ENCODE measurements at regions not wholly inside any gene's neighbourhood (a gene's known extent, or its start where the extent isn't known, plus 50 kb on each side); places are given as distances from the start of the nearest gene placed in this dataset.

- peaks cover 13% of the 10 kb centered on the region for H3K4me1 ChIP-seq (ENCODE audit: control insufficient read depth, low read depth, low read length)
- H3K4me3 ChIP-seq (ENCODE audit: low read length), result no peak overlapping the region
- no peak overlapping the region for H3K9ac ChIP-seq (ENCODE audit: low read length)
- no peaks in the 10 kb centered on the region for H3K27me3 ChIP-seq (ENCODE audit: control insufficient read depth, insufficient read depth, low read length)
- H3K9me3 ChIP-seq (ENCODE audit: control insufficient read depth, low read depth, low read length), result no peaks in the 10 kb centered on the region
- H3K27ac ChIP-seq (ENCODE audit: low read length), result no peak overlapping the region
- H3K36me3 ChIP-seq (ENCODE audit: control insufficient read depth, low read depth, low read length), result no peaks in the 10 kb centered on the region
Measured at GRCh38 chr12:98222135-98222534, 293.3 kb upstream of the TMPO start.

- Histone ChIP-seq H3K9me3 (ENCODE audit: control insufficient read depth, low read depth, low read length) (no peaks in the 10 kb centered on the region), H3K9ac (ENCODE audit: low read length) (no peak overlapping the region), H3K36me3 (ENCODE audit: control insufficient read depth, low read depth, low read length) (no peaks in the 10 kb centered on the region), H3K27me3 (ENCODE audit: control insufficient read depth, insufficient read depth, low read length) (no peaks in the 10 kb centered on the region), H3K27ac (ENCODE audit: low read length) (no peak overlapping the region), H3K4me3 (ENCODE audit: low read length) (no peak overlapping the region), H3K4me1 (ENCODE audit: control insufficient read depth, low read depth, low read length) (peaks cover 2% of the 10 kb centered on the region)
Measured at GRCh38 chr12:98224584-98225221, 290.7 kb upstream of the TMPO start.

- Histone ChIP-seq H3K27ac (ENCODE audit: low read length) (no peak overlapping the region), H3K9ac (ENCODE audit: low read length) (no peak overlapping the region), H3K4me1 (ENCODE audit: control insufficient read depth, low read depth, low read length) (no peaks in the 10 kb centered on the region), H3K27me3 (ENCODE audit: control insufficient read depth, insufficient read depth, low read length) (no peaks in the 10 kb centered on the region), H3K4me3 (ENCODE audit: low read length) (no peak overlapping the region), H3K9me3 (ENCODE audit: control insufficient read depth, low read depth, low read length) (no peaks in the 10 kb centered on the region), H3K36me3 (ENCODE audit: control insufficient read depth, low read depth, low read length) (no peaks in the 10 kb centered on the region)
Measured at GRCh38 chr12:98227162-98227561, 288.2 kb upstream of the TMPO start.

GRCh38 chr12:98228683-98229539, 286.5 kb upstream of the TMPO start:
- Histone ChIP-seq H3K4me3 (ENCODE audit: low read length) (no peak overlapping the region), H3K27ac (ENCODE audit: low read length) (no peak overlapping the region), H3K27me3 (ENCODE audit: control insufficient read depth, insufficient read depth, low read length) (no peaks in the 10 kb centered on the region), H3K9me3 (ENCODE audit: control insufficient read depth, low read depth, low read length) (no peaks in the 10 kb centered on the region), H3K9ac (ENCODE audit: low read length) (no peak overlapping the region), H3K4me1 (ENCODE audit: control insufficient read depth, low read depth, low read length) (no peaks in the 10 kb centered on the region), H3K36me3 (ENCODE audit: control insufficient read depth, low read depth, low read length) (no peaks in the 10 kb centered on the region)

GRCh38 chr12:98229540-98229924, 285.9 kb upstream of the TMPO start:
- Histone ChIP-seq H3K9ac (ENCODE audit: low read length) (no peak overlapping the region), H3K9me3 (ENCODE audit: control insufficient read depth, low read depth, low read length) (no peaks in the 10 kb centered on the region), H3K27ac (ENCODE audit: low read length) (no peak overlapping the region), H3K4me3 (ENCODE audit: low read length) (no peak overlapping the region), H3K27me3 (ENCODE audit: control insufficient read depth, insufficient read depth, low read length) (no peaks in the 10 kb centered on the region), H3K4me1 (ENCODE audit: control insufficient read depth, low read depth, low read length) (no peaks in the 10 kb centered on the region), H3K36me3 (ENCODE audit: control insufficient read depth, low read depth, low read length) (no peaks in the 10 kb centered on the region)

GRCh38 chr12:98232753-98233390, 282.5 kb upstream of the TMPO start:
- Histone ChIP-seq H3K36me3 (ENCODE audit: control insufficient read depth, low read depth, low read length) (no peaks in the 10 kb centered on the region), H3K4me3 (ENCODE audit: low read length) (no peak overlapping the region), H3K27me3 (ENCODE audit: control insufficient read depth, insufficient read depth, low read length) (no peaks in the 10 kb centered on the region), H3K9ac (ENCODE audit: low read length) (no peak overlapping the region), H3K4me1 (ENCODE audit: control insufficient read depth, low read depth, low read length) (no peaks in the 10 kb centered on the region), H3K27ac (ENCODE audit: low read length) (no peak overlapping the region), H3K9me3 (ENCODE audit: control insufficient read depth, low read depth, low read length) (no peaks in the 10 kb centered on the region)

- no peaks in the 10 kb centered on the region for H3K4me1 ChIP-seq (ENCODE audit: control insufficient read depth, low read depth, low read length)
- H3K9ac ChIP-seq (ENCODE audit: low read length), result no peak overlapping the region
- no peak overlapping the region for H3K27ac ChIP-seq (ENCODE audit: low read length)
- no peaks in the 10 kb centered on the region for H3K9me3 ChIP-seq (ENCODE audit: control insufficient read depth, low read depth, low read length)
- H3K36me3 ChIP-seq (ENCODE audit: control insufficient read depth, low read depth, low read length), result no peaks in the 10 kb centered on the region
- H3K27me3 ChIP-seq (ENCODE audit: control insufficient read depth, insufficient read depth, low read length), result no peaks in the 10 kb centered on the region
- no peak overlapping the region for H3K4me3 ChIP-seq (ENCODE audit: low read length)
Measured at GRCh38 chr12:98235301-98235700, 280.1 kb upstream of the TMPO start.

- Histone ChIP-seq H3K27me3 (ENCODE audit: control insufficient read depth, insufficient read depth, low read length) (no peaks in the 10 kb centered on the region), H3K4me3 (ENCODE audit: low read length) (no peak overlapping the region), H3K27ac (ENCODE audit: low read length) (no peak overlapping the region), H3K4me1 (ENCODE audit: control insufficient read depth, low read depth, low read length) (no peaks in the 10 kb centered on the region), H3K9me3 (ENCODE audit: control insufficient read depth, low read depth, low read length) (no peaks in the 10 kb centered on the region), H3K9ac (ENCODE audit: low read length) (no peak overlapping the region), H3K36me3 (ENCODE audit: control insufficient read depth, low read depth, low read length) (no peaks in the 10 kb centered on the region)
Measured at GRCh38 chr12:98238515-98239130, 276.8 kb upstream of the TMPO start.

GRCh38 chr12:98243190-98243589, 272.2 kb upstream of the TMPO start:
- Histone ChIP-seq H3K4me1 (ENCODE audit: control insufficient read depth, low read depth, low read length) (no peaks in the 10 kb centered on the region), H3K36me3 (ENCODE audit: control insufficient read depth, low read depth, low read length) (no peaks in the 10 kb centered on the region), H3K27ac (ENCODE audit: low read length) (no peak overlapping the region), H3K4me3 (ENCODE audit: low read length) (no peak overlapping the region), H3K9me3 (ENCODE audit: control insufficient read depth, low read depth, low read length) (no peaks in the 10 kb centered on the region), H3K9ac (ENCODE audit: low read length) (no peak overlapping the region), H3K27me3 (ENCODE audit: control insufficient read depth, insufficient read depth, low read length) (no peaks in the 10 kb centered on the region)

- H3K27ac ChIP-seq (ENCODE audit: low read length), result no peak overlapping the region
- H3K9ac ChIP-seq (ENCODE audit: low read length), result no peak overlapping the region
- no peak overlapping the region for H3K4me3 ChIP-seq (ENCODE audit: low read length)
- no peaks in the 10 kb centered on the region for H3K9me3 ChIP-seq (ENCODE audit: control insufficient read depth, low read depth, low read length)
- no peaks in the 10 kb centered on the region for H3K4me1 ChIP-seq (ENCODE audit: control insufficient read depth, low read depth, low read length)
- no peaks in the 10 kb centered on the region for H3K36me3 ChIP-seq (ENCODE audit: control insufficient read depth, low read depth, low read length)
- no peaks in the 10 kb centered on the region for H3K27me3 ChIP-seq (ENCODE audit: control insufficient read depth, insufficient read depth, low read length)
Measured at GRCh38 chr12:98244136-98244535, 271.3 kb upstream of the TMPO start.

- no peaks in the 10 kb centered on the region for H3K9me3 ChIP-seq (ENCODE audit: control insufficient read depth, low read depth, low read length)
Measured at GRCh38 chr12:98253207-98254037, 262.0 kb upstream of the TMPO start.

More at GRCh38 chr12:98253207-98254037, 262.0 kb upstream of the TMPO start:
- Histone ChIP-seq H3K4me3 (ENCODE audit: low read length) (no peak overlapping the region), H3K27me3 (ENCODE audit: control insufficient read depth, insufficient read depth, low read length) (no peaks in the 10 kb centered on the region), H3K9ac (ENCODE audit: low read length) (no peak overlapping the region), H3K36me3 (ENCODE audit: control insufficient read depth, low read depth, low read length) (no peaks in the 10 kb centered on the region), H3K27ac (ENCODE audit: low read length) (no peak overlapping the region), H3K4me1 (ENCODE audit: control insufficient read depth, low read depth, low read length) (peaks cover 14% of the 10 kb centered on the region)
